Activated T-cell treated with anti-CD3 and anti-CD28 coated beads, Interleukin-2, amount 50 U/mL, for 48 hours (primary cell): ENCODE measurements at regions not wholly inside any gene's neighbourhood (a gene's known extent, or its start where the extent isn't known, plus 50 kb on each side); places are given as distances from the start of the nearest gene placed in this dataset.
"Not testable (repeated sequence)": the region's sequence is repeated elsewhere in the genome, so short reads cannot be mapped to it uniquely, and the experiment has no call there.

ENCODE experiments used
- DNase-seq, 2 experiments: peaks; one replicate each; pipeline ENCODE4 v3.0.0-alpha.2; 2020

GRCh38 chr18:39359636-39360035 is 1794.0 kb upstream of the CELF4 start:
- DNase-seq = no peak

- DNase-seq = no peak
Observed at GRCh38 chr18:39350945-39351344, 1785.3 kb upstream of the CELF4 start.

- DNase-seq = no peak
Observed at GRCh38 chr18:39349801-39350200, 1784.2 kb upstream of the CELF4 start.

GRCh38 chr18:39348757-39349156 is 1783.2 kb upstream of the CELF4 start:
- no peak for DNase-seq

- DNase-seq = no peak
Observed at GRCh38 chr18:39347701-39348100, 1782.1 kb upstream of the CELF4 start.

GRCh38 chr18:39346916-39347315 is 1781.3 kb upstream of the CELF4 start:
- no peak for DNase-seq

- DNase-seq = no peak
Observed at GRCh38 chr18:39345321-39345720, 1779.7 kb upstream of the CELF4 start.

- no peak for DNase-seq
Observed at GRCh38 chr18:39344487-39344886, 1778.9 kb upstream of the CELF4 start.

GRCh38 chr18:39341129-39341528 is 1775.5 kb upstream of the CELF4 start:
- no peak for DNase-seq

- no peak for DNase-seq
Observed at GRCh38 chr18:39340418-39340817, 1774.8 kb upstream of the CELF4 start.

GRCh38 chr18:39329496-39330275 is 1764.1 kb upstream of the CELF4 start:
- no peak for DNase-seq

- no peak for DNase-seq
Observed at GRCh38 chr18:39326772-39327171, 1761.2 kb upstream of the CELF4 start.

GRCh38 chr18:39325973-39326372 is 1760.4 kb upstream of the CELF4 start:
- no peak for DNase-seq

- DNase-seq = no peak
Observed at GRCh38 chr18:39319141-39319540, 1753.5 kb upstream of the CELF4 start.

GRCh38 chr18:39318462-39318861 is 1752.9 kb upstream of the CELF4 start:
- DNase-seq = no peak

GRCh38 chr18:39318008-39318407 is 1752.4 kb upstream of the CELF4 start:
- no peak for DNase-seq

- no peak for DNase-seq
Observed at GRCh38 chr18:39314595-39314994, 1749.0 kb upstream of the CELF4 start.

- no peak for DNase-seq
Observed at GRCh38 chr18:39313992-39314391, 1748.4 kb upstream of the CELF4 start.

GRCh38 chr18:39311111-39311712 is 1745.6 kb upstream of the CELF4 start:
- DNase-seq = no peak

- DNase-seq = not testable (repeated sequence)
Observed at GRCh38 chr18:39308931-39309521, 1743.4 kb upstream of the CELF4 start.

GRCh38 chr18:39305766-39306165 is 1740.2 kb upstream of the CELF4 start:
- DNase-seq = no peak

GRCh38 chr18:39302481-39302880 is 1736.9 kb upstream of the CELF4 start:
- no peak for DNase-seq

- DNase-seq = no peak
Observed at GRCh38 chr18:39299152-39299551, 1733.6 kb upstream of the CELF4 start.

- DNase-seq = no peak
Observed at GRCh38 chr18:39297225-39297624, 1731.6 kb upstream of the CELF4 start.
